Caco-2 (cell line): ENCODE measurements at regions not wholly inside any gene's neighbourhood (a gene's known extent, or its start where the extent isn't known, plus 50 kb on each side); places are given as distances from the start of the nearest gene placed in this dataset.
"Not testable (repeated sequence)": the region's sequence is repeated elsewhere in the genome, so short reads cannot be mapped to it uniquely, and the experiment has no call there.

Source experiments
- BruUV-seq: library from RNA; stranded (reverse); fragments of 400-500 nt; replicated peaks from 2 replicates; lab custom pipeline; 2021; lab: Mats Ljungman, UMichigan
- CTCF ChIA-PET: fragments of 300-600 bp; sonication (Branson Sonifier 250); formaldehyde crosslinking; loops from one replicate; lab custom pipeline; 2022; ENCODE audit warnings: antibody characterized with exemption; lab: Charles Lee
- POLR2A ChIA-PET: fragments of 300-600 bp; sonication (Branson Sonifier 250); formaldehyde crosslinking; loops from one replicate; lab custom pipeline; 2022; ENCODE audit warnings: antibody characterized with exemption; lab: Charles Lee
- DNase-seq, 2 experiments: peaks; one replicate each; pipeline versions ENCODE4 v3.0.0 to v3.0.0-alpha.2; 2020 to 2022
- H3K27me3 ChIP-seq: replicated peaks from 2 replicates; pipeline ENCODE4 v1.6.0; 2011; ENCODE audit warnings: low read length; ENCODE audit not compliant: control insufficient read depth, insufficient read depth
- H3K36me3 ChIP-seq: 2 replicates; pipeline ENCODE4 v1.5.1; 2011; ENCODE audit warnings: low read length; ENCODE audit not compliant: control insufficient read depth, insufficient read depth
- H3K4me1 ChIP-seq: fragments of 250-450 bp; sonication (Bioruptor Pico); 2 replicates; pipeline ENCODE4 v1.5.1; 2020; ENCODE audit warnings: mild to moderate bottlenecking
- H3K4me3 ChIP-seq: 2 replicates; pipeline ENCODE4 v1.5.1; 2011; ENCODE audit warnings: low read depth, mild to moderate bottlenecking, control low read depth, low read length
- H3K9me3 ChIP-seq: fragments of 250-450 bp; sonication (Bioruptor Pico); 2 replicates; pipeline ENCODE4 v1.5.1; 2020; ENCODE audit warnings: mild to moderate bottlenecking, moderate library complexity
- H3K27ac Mint-ChIP-seq: one replicate; pipeline ENCODE4 v1.8.0; 2022; ENCODE audit warnings: mixed read lengths; ENCODE audit not compliant: unreplicated experiment
- H3K27me3 Mint-ChIP-seq: one replicate; pipeline ENCODE4 v1.8.0; 2022; ENCODE audit warnings: mixed read lengths; ENCODE audit not compliant: insufficient read depth, unreplicated experiment
- H3K36me3 Mint-ChIP-seq: one replicate; pipeline ENCODE4 v1.8.0; 2022; ENCODE audit warnings: mild to moderate bottlenecking, mixed read lengths; ENCODE audit not compliant: insufficient read depth, unreplicated experiment
- H3K4me1 Mint-ChIP-seq: one replicate; pipeline ENCODE4 v1.8.0; 2022; ENCODE audit warnings: low read depth, mixed read lengths; ENCODE audit not compliant: unreplicated experiment
- H3K4me3 Mint-ChIP-seq: one replicate; pipeline ENCODE4 v1.8.0; 2022; ENCODE audit warnings: mild to moderate bottlenecking, moderate library complexity, mixed read lengths; ENCODE audit not compliant: unreplicated experiment
- H3K9me3 Mint-ChIP-seq: one replicate; pipeline ENCODE4 v1.8.0; 2022; ENCODE audit warnings: mixed read lengths; ENCODE audit not compliant: unreplicated experiment
- CTCF ChIP-seq, 2 experiments: fragments of 200-600 bp in 1 of 2; IDR thresholded peaks; 1 replicate in 1 of 2; 2 replicates in 1 of 2; pipeline versions ENCODE4 v1.5.1 to v1.8.0; 2011 to 2022; ENCODE audit warnings: antibody characterized with exemption in 1 of 2, control low read depth in 1 of 2, inconsistent platforms in 1 of 2, low read depth in 1 of 2, low read length in 1 of 2, mild to moderate bottlenecking in 1 of 2, moderate library complexity in 1 of 2; ENCODE audit not compliant: insufficient read depth in 1 of 2, severe bottlenecking in 1 of 2, unreplicated experiment in 1 of 2
- intact Hi-C: fragments of 100-400 bp; cut with micrococcal nuclease; formaldehyde crosslinking; loops from one replicate; pipeline ENCODE4 v1.10.0; 2022; ENCODE audit not compliant: unreplicated experiment

GRCh38 chr13:63840551-63841421 lies 2425.1 kb upstream of the PCDH20 start:
- Mint-ChIP-seq H3K4me1 (no peaks in the 10 kb centered on the region), H3K27ac (no peak overlapping the region), H3K4me3 (no peak overlapping the region), H3K9me3 (no peaks in the 10 kb centered on the region), H3K36me3 (no peaks in the 10 kb centered on the region), H3K27me3 (no peaks in the 10 kb centered on the region)
- H3K4me3 ChIP-seq = no peak overlapping the region
- no peaks in the 10 kb centered on the region for H3K36me3 ChIP-seq
- H3K4me1 ChIP-seq = no peaks in the 10 kb centered on the region
- intact Hi-C loops = no loop called here
- no peaks in the 10 kb centered on the region for H3K27me3 ChIP-seq
- ChIA-PET CTCF (no interaction called here), POLR2A (no interaction called here)
- no peak for TF ChIP-seq CTCF (IDR thresholded peaks at IDR 0.05; ENCODE audit: insufficient read depth in 1 of 2, low read depth in 1 of 2, low read length in 1 of 2, severe bottlenecking in 1 of 2, unreplicated experiment in 1 of 2)
- BruUV-seq = no TSS peak
- no peak for DNase-seq
- no peaks in the 10 kb centered on the region for H3K9me3 ChIP-seq

- POLR2A ChIA-PET = no interaction called here
Observed at GRCh38 chr13:63838366-63839110, 2422.9 kb upstream of the PCDH20 start.

GRCh38 chr13:63837701-63838100 lies 2422.1 kb upstream of the PCDH20 start:
- H3K4me3 ChIP-seq, H3K27ac Mint-ChIP-seq, H3K9me3 ChIP-seq, H3K4me1 Mint-ChIP-seq, H3K27me3 ChIP-seq, H3K27me3 Mint-ChIP-seq, H3K36me3 ChIP-seq, H3K4me3 Mint-ChIP-seq, CTCF ChIA-PET, intact Hi-C loops, BruUV-seq, H3K4me1 ChIP-seq, H3K9me3 Mint-ChIP-seq, H3K36me3 Mint-ChIP-seq, DNase-seq, POLR2A ChIA-PET: not testable (repeated sequence)

More at GRCh38 chr13:63838366-63839110, 2422.9 kb upstream of the PCDH20 start:
- Mint-ChIP-seq H3K4me1 (no peaks in the 10 kb centered on the region), H3K36me3 (no peaks in the 10 kb centered on the region), H3K27me3 (no peaks in the 10 kb centered on the region), H3K27ac (no peak overlapping the region), H3K9me3 (no peaks in the 10 kb centered on the region), H3K4me3 (no peak overlapping the region)
- no TSS peak for BruUV-seq
- no peak for TF ChIP-seq CTCF (IDR thresholded peaks at IDR 0.05; ENCODE audit: insufficient read depth in 1 of 2, low read depth in 1 of 2, low read length in 1 of 2, severe bottlenecking in 1 of 2, unreplicated experiment in 1 of 2)
- intact Hi-C loops = no loop called here
- Histone ChIP-seq H3K4me3 (no peak overlapping the region), H3K27me3 (no peaks in the 10 kb centered on the region), H3K9me3 (no peaks in the 10 kb centered on the region), H3K36me3 (no peaks in the 10 kb centered on the region), H3K4me1 (no peaks in the 10 kb centered on the region)
- no peak for DNase-seq
- CTCF ChIA-PET = no interaction called here

GRCh38 chr13:63829609-63830008 lies 2414.0 kb upstream of the PCDH20 start:
- BruUV-seq, H3K4me1 Mint-ChIP-seq, H3K27me3 ChIP-seq, H3K36me3 ChIP-seq, H3K4me1 ChIP-seq, H3K9me3 Mint-ChIP-seq, DNase-seq, CTCF ChIA-PET, H3K36me3 Mint-ChIP-seq, H3K9me3 ChIP-seq, POLR2A ChIA-PET, H3K27ac Mint-ChIP-seq, H3K27me3 Mint-ChIP-seq, H3K4me3 ChIP-seq, intact Hi-C loops, H3K4me3 Mint-ChIP-seq: not testable (repeated sequence)

GRCh38 chr13:63821785-63822184 lies 2406.1 kb upstream of the PCDH20 start:
- intact Hi-C loops, H3K9me3 Mint-ChIP-seq, H3K4me1 ChIP-seq, H3K9me3 ChIP-seq, H3K4me3 Mint-ChIP-seq, H3K27me3 Mint-ChIP-seq, H3K36me3 Mint-ChIP-seq, POLR2A ChIA-PET, H3K4me1 Mint-ChIP-seq, H3K27ac Mint-ChIP-seq, DNase-seq, H3K4me3 ChIP-seq, BruUV-seq, H3K27me3 ChIP-seq, H3K36me3 ChIP-seq, CTCF ChIA-PET: not testable (repeated sequence)
